Non-pigmented ciliary epithelial cell (primary cell): ENCODE measurements at regions not wholly inside any gene's neighbourhood (a gene's known extent, or its start where the extent isn't known, plus 50 kb on each side); places are given as distances from the start of the nearest gene placed in this dataset.

Experiments
- DNase-seq: peaks from one replicate; pipeline ENCODE4 v3.0.0-alpha.2; 2010; ENCODE audit warnings: low read depth

- DNase-seq, result no peak
Measured at GRCh38 chr16:65905331-65905730, 461.2 kb upstream of the CDH5 start.

GRCh38 chr16:65896448-65897153 is 469.9 kb upstream of the CDH5 start:
- no peak for DNase-seq

- no peak for DNase-seq
Measured at GRCh38 chr16:65895906-65896305, 470.6 kb upstream of the CDH5 start.

GRCh38 chr16:65895486-65895885 is 471.0 kb upstream of the CDH5 start:
- DNase-seq, result no peak

GRCh38 chr16:65890203-65890602 is 476.3 kb upstream of the CDH5 start:
- no peak for DNase-seq

GRCh38 chr16:65889533-65889966 is 476.9 kb upstream of the CDH5 start:
- no peak for DNase-seq

- DNase-seq, result no peak
Measured at GRCh38 chr16:65888201-65888600, 478.3 kb upstream of the CDH5 start.

GRCh38 chr16:65884018-65884417 is 482.5 kb upstream of the CDH5 start:
- no peak for DNase-seq

GRCh38 chr16:65878347-65878746 is 488.1 kb upstream of the CDH5 start:
- DNase-seq, result no peak

- no peak for DNase-seq
Measured at GRCh38 chr16:65876624-65877023, 489.9 kb upstream of the CDH5 start.

GRCh38 chr16:65876056-65876408 is 490.5 kb upstream of the CDH5 start:
- DNase-seq, result no peak

- no peak for DNase-seq
Measured at GRCh38 chr16:65875381-65876055, 491.0 kb upstream of the CDH5 start.

- no peak for DNase-seq
Measured at GRCh38 chr16:65869261-65869660, 497.2 kb upstream of the CDH5 start.

- no peak for DNase-seq
Measured at GRCh38 chr16:65867276-65867960, 499.1 kb upstream of the CDH5 start.

- DNase-seq, result no peak
Measured at GRCh38 chr16:65863236-65863635, 503.3 kb upstream of the CDH5 start.

- no peak for DNase-seq
Measured at GRCh38 chr16:65861131-65861731, 505.3 kb upstream of the CDH5 start.

GRCh38 chr16:65855171-65856145 is 511.0 kb upstream of the CDH5 start:
- DNase-seq, result no peak

GRCh38 chr16:65846210-65846602 is 520.3 kb upstream of the CDH5 start:
- no peak for DNase-seq

- DNase-seq, result no peak
Measured at GRCh38 chr16:65845466-65846209, 520.9 kb upstream of the CDH5 start.

- no peak for DNase-seq
Measured at GRCh38 chr16:65843941-65844340, 522.5 kb upstream of the CDH5 start.

- DNase-seq, result no peak
Measured at GRCh38 chr16:65842067-65842466, 524.4 kb upstream of the CDH5 start.
